ENCODE measurements at regions not wholly inside any gene's neighbourhood (a gene's known extent, or its start where the extent isn't known, plus 50 kb on each side); places are given as distances from the start of the nearest gene placed in this dataset.
"Not testable (repeated sequence)": the region's sequence is repeated elsewhere in the genome, so short reads cannot be mapped to it uniquely, and the experiment has no call there.

DNA sequence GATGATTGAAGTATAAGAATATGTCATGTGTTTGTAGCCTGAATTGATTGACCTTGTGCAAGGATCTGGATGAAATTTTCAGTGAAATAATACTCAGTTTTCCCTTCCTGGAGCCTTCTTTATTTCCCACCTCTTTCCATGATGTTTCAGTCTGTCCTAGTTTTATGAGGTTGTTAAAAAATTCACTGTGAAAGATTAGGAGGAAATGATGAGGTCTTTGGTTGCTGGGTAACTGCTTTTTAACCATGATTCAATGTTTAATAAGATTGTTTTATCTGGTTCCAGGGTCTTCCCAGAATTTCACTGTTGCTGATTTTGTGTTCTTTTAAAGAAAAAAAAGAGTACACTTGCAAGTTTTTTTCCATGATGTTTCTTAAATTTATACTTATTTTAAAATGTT is 221.5 kb downstream of the MBL2 start:
- no peak for DNase-seq

- DNase-seq = no peak
Measured at GRCh38 chr10:52558090-52558489, 214.5 kb downstream of the MBL2 start.

GRCh38 chr10:52561322-52561721 is 211.3 kb downstream of the MBL2 start:
- no peak for DNase-seq

DNA sequence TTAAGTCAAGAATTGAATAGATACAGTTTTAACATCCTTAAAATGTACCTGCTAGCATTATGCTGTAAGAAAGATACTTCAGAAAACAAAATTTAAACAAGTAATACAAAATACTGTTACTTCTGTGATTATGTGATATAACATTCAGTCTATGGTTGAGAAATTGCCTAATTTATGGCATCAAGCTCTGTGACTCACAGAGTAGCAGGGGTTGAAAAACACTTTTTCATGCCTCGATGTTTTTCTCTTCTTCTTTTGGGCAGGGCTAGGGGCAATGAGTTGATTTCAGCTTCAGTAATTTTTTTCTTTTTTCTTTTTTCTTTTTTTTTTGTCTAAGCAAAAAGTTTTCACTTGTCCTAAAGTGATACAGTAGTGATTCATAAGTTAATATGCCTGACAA is 209.2 kb downstream of the MBL2 start:
- DNase-seq = no peak

- DNase-seq = no peak
Measured at GRCh38 chr10:52566471-52567246, 205.9 kb downstream of the MBL2 start.

DNA sequence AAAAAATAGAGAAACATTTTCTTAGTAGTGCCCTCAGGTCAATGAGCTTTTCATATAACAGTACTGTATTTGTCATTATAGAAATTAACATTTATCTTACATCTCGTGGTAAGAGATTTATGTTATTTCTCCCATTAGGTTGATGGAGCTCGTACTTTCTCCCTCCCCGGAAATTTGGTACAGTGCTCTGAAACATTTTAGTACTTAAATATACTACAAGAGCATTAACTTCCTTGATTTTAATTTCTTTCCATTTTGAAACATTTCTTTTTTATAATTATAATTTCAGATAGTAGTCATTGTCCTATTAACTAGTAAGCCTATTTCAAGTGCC is 205.4 kb downstream of the MBL2 start:
- DNase-seq = no peak

- DNase-seq = no peak
Measured at GRCh38 chr10:52568309-52568708, 204.3 kb downstream of the MBL2 start.

DNA sequence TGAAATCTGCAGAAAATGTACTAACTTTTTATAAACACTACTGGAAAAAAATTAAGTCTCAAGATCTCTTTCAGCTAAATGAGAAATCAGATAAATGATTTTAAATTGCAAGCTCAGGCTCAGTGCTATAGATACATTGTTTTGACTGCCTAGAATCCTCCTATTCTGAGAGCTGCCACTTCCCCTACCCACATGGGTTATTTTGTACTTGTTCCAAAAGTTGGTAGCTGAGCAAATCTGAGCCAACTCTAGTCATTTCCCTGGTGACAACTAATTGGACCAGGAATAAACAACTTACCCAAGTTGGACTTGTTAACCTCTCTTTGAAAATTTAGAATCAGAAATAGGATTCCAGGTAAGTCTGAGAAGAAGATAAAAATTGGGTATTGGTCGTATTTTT is 202.1 kb downstream of the MBL2 start:
- DNase-seq = no peak

GRCh38 chr10:52571018-52571417 is 201.6 kb downstream of the MBL2 start:
- DNase-seq = no peak

DNA sequence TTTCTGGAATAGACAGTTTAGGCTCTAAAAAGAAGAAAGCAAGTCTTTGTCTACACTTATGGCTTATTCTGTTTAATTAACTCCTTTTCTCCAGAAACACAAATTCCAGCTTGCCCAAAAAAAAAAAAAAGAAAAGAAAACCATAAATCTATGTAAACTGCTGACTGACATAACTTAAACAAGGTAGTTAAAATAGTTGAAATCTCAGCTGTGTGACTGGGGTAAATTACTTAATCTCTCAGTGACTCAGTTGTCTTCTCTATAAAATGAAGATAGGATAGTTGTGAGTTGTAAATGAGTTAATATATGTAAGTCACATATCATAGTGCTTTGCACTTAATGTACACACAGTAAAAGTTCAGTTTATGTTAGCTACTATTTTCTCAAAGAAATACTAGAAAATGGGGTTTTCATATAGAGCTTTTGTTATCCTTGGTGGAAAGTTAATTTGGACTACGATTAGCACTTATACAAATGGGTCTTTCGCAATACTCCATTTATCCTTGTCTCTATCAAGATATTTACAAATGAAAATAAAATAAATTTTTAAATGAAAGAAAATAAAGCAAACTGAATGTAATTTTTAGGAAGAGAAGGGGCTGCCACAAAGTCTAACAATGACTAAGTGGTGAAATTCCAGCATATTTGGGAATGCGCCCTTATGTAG is 200.9 kb downstream of the MBL2 start:
- DNase-seq = no peak

- DNase-seq = no peak
Measured at GRCh38 chr10:52573347-52573746, 199.2 kb downstream of the MBL2 start.

GRCh38 chr10:52574697-52575096 is 197.9 kb downstream of the MBL2 start:
- no peak for DNase-seq

- DNase-seq = no peak
Measured at GRCh38 chr10:52577047-52577446, 195.5 kb downstream of the MBL2 start.

- DNase-seq = no peak
Measured at GRCh38 chr10:52578871-52579405, 193.6 kb downstream of the MBL2 start.

GRCh38 chr10:52581636-52582035 is 190.9 kb downstream of the MBL2 start:
- DNase-seq = not testable (repeated sequence)

- DNase-seq = no peak
Measured at GRCh38 chr10:52583336-52583735, 189.2 kb downstream of the MBL2 start.

DNA sequence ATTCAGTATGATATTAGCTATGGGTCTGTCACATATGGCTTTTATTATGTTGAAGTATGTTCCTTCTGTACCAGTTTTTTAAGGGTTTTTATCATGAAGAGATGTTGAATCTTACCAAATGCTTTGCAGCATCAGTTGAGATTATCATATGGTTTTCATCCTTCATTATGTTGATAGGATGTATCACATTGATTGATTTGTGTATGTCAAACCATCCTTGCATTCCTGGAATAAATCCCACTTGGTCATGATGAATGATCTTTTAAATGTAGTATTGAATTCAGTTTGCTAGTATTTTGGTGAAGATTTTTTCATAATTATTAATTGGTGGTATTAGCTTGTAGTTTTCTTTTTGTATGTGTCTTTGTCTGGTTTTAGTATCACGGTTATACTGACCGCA is 185.9 kb downstream of the MBL2 start:
- no peak for DNase-seq

DNA sequence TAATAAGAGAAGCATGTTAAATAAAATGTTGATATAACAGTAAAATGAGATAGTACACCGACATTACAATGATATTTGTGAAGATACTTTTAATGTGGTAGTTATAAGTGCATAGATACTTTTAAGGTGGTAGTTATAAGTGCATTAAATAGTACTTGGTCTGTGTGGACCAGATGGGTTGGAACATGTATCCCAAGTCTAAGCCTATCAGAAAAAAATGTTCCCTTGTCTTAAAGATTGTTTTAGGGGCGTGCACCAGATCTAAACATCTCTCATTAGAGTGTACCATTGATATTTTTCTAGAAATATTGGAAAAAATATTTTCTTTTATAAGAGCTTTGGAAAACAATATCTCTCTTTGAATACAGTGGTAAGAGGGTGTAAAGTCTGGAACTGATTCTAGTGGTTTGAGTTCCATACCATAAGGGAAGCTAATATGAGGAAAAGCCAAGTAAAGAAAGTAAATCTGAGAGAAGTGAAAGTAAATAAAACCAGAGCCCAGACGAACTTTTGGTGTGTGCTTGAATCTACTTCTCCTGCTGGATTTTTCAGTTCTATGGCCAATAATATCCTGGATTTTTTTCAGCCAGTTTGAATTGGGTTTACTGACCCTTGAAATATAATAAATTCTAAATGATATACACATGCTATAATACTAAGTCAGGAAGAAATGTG is 175.3 kb downstream of the MBL2 start:
- no peak for DNase-seq

- DNase-seq = no peak
Measured at GRCh38 chr10:52598936-52599335, 173.6 kb downstream of the MBL2 start.

GRCh38 chr10:52599551-52600200 is 172.9 kb downstream of the MBL2 start:
- DNase-seq = no peak

GRCh38 chr10:52604131-52604530 is 168.5 kb downstream of the MBL2 start:
- not testable (repeated sequence) for DNase-seq

DNA sequence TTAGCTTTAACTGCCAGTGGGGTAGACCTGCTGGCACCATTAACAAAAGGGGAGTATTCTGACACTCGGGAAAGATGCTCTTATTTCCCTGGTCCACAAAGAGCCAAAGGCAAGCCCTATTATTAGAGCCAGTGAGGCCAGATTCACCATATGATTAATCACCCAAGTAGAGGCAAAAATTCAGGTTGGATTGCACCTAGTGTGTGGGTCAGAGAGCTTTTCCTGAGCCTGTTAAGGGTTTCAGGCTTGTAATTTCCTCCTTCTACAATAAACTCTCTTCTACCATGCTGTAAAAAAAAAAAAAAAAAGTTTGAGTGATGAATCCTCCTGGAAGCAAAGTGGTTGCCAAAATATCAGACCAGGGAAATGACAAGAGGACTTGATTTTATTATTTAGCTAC is 163.5 kb downstream of the MBL2 start:
- no peak for DNase-seq

DNA sequence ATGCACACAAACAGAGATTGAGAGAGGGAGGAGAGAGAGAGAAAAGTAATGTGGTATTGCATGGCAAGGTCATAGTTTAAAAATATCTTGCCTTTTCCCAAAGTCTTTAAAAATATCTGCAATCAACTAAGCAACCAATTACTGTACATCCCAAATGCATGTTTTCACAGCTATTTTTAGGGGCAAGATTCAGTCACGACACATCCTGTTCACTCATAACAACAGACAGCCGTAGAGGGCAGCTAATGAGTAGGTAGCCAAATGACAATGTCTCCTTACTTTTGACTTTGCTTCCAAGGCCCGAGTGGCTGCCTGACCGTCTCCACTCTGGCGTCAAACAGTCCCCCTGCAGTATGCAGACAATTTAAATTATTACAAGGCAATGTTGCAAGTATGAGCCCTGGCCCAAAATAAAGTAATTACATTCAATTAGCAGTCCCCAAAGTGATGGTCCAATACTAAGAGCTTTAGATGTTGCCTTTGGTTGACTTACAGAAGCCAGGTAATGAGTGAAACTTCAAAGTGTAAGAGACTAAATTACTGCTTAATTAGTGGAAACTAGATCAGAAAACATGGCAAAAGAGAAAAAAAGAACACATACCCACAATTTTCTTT is 162.9 kb downstream of the MBL2 start:
- DNase-seq = no peak
